GM23338 (cell line): ENCODE measurements at regions not wholly inside any gene's neighbourhood (a gene's known extent, or its start where the extent isn't known, plus 50 kb on each side); places are given as distances from the start of the nearest gene placed in this dataset.

ENCODE experiments used
- ATAC-seq: fragments of 200-7000 bp; cut with Tn5 transposase; 3 replicates; pipeline ENCODE4 v1.9.1; 2020
- DNase-seq: peaks from one replicate; pipeline ENCODE4 v3.0.0-alpha.2; 2015; ENCODE audit warnings: low spot score
- H2AFZ ChIP-seq: fragments of 200-600 bp; sonication (generic); 2 replicates; pipeline ENCODE4 v1.8.0; 2016; ENCODE audit warnings: antibody characterized with exemption, mild to moderate bottlenecking, moderate library complexity
- H3F3A ChIP-seq: fragments of 200-600 bp; sonication (generic); replicated peaks from 2 replicates; pipeline ENCODE4 v1.8.0; 2017; ENCODE audit warnings: antibody characterized with exemption, mixed run types, low read depth
- H3K27ac ChIP-seq: fragments of 200-600 bp; sonication (generic); 2 replicates; pipeline ENCODE4 v1.6.1; 2016; ENCODE audit warnings: low read depth
- H3K27me3 ChIP-seq: fragments of 200-600 bp; sonication (generic); 2 replicates; pipeline ENCODE4 v1.8.0; 2016; ENCODE audit warnings: mild to moderate bottlenecking, mixed run types, moderate library complexity; ENCODE audit not compliant: insufficient read depth
- H3K36me3 ChIP-seq: fragments of 200-600 bp; sonication (generic); 2 replicates; pipeline ENCODE4 v1.8.0; 2016; ENCODE audit warnings: mild to moderate bottlenecking; ENCODE audit not compliant: insufficient read depth
- H3K4me1 ChIP-seq: fragments of 200-600 bp; sonication (generic); 2 replicates; pipeline ENCODE4 v1.8.0; 2016; ENCODE audit warnings: mild to moderate bottlenecking, moderate library complexity; ENCODE audit not compliant: insufficient read depth
- H3K4me2 ChIP-seq: fragments of 200-600 bp; sonication (generic); 2 replicates; pipeline ENCODE4 v1.7.1; 2017; ENCODE audit warnings: mixed run types
- H3K4me3 ChIP-seq: fragments of 200-600 bp; sonication (generic); 2 replicates; pipeline ENCODE4 v1.6.1; 2016; ENCODE audit warnings: mixed run types
- H3K79me2 ChIP-seq: fragments of 200-600 bp; sonication (generic); replicated peaks from 2 replicates; pipeline ENCODE4 v1.8.0; 2017; ENCODE audit warnings: mild to moderate bottlenecking; ENCODE audit not compliant: insufficient read depth
- H3K9me2 ChIP-seq: fragments of 200-600 bp; sonication (generic); 2 replicates; pipeline ENCODE4 v1.8.0; 2017; ENCODE audit not compliant: insufficient read depth
- H4K20me1 ChIP-seq: fragments of 200-600 bp; sonication (generic); replicated peaks from 2 replicates; pipeline ENCODE4 v1.8.0; 2017; ENCODE audit warnings: mild to moderate bottlenecking; ENCODE audit not compliant: insufficient read depth
- H3K27ac Mint-ChIP-seq: 2 replicates; pipeline ENCODE4 v1.8.0; 2020; ENCODE audit warnings: inconsistent platforms, mild to moderate bottlenecking, moderate library complexity, mixed read lengths
- H3K27me3 Mint-ChIP-seq: 3 replicates; pipeline ENCODE4 v1.8.0; 2022; ENCODE audit warnings: low read depth, mild to moderate bottlenecking, moderate library complexity, mixed read lengths, inconsistent platforms; ENCODE audit not compliant: insufficient read depth, poor library complexity
- H3K36me3 Mint-ChIP-seq: 3 replicates; pipeline ENCODE4 v1.8.0; 2021; ENCODE audit warnings: low read depth, mild to moderate bottlenecking, inconsistent platforms, moderate library complexity, mixed read lengths
- H3K4me1 Mint-ChIP-seq: 3 replicates; pipeline ENCODE4 v1.8.0; 2020; ENCODE audit warnings: mild to moderate bottlenecking, inconsistent platforms, mixed read lengths
- H3K4me3 Mint-ChIP-seq: 3 replicates; pipeline ENCODE4 v1.8.0; 2021; ENCODE audit warnings: moderate library complexity, mild to moderate bottlenecking, inconsistent platforms, mixed read lengths
- H3K9me3 Mint-ChIP-seq: 3 replicates; pipeline ENCODE4 v1.8.0; 2020; ENCODE audit warnings: moderate library complexity, mild to moderate bottlenecking, inconsistent platforms, mixed read lengths
- CREB1 ChIP-seq: fragments of 250-450 bp; sonication (Bioruptor Pico); IDR thresholded peaks from 2 replicates; pipeline ENCODE4 v1.5.0; 2020; ENCODE audit warnings: low read depth, mild to moderate bottlenecking, moderate library complexity
- CTCF ChIP-seq, 2 experiments: fragments of 200-600 bp in 1 of 2; sonication (generic) in 1 of 2; conservative IDR thresholded peaks; 2 replicates each; pipeline versions ENCODE4 v1.5.1 to v1.6.1; 2016 to 2017; ENCODE audit warnings: antibody characterized with exemption in 2 of 2, low read depth in 2 of 2, mild to moderate bottlenecking in 2 of 2, moderate library complexity in 1 of 2
- ETS1 ChIP-seq: IDR thresholded peaks from 2 replicates; pipeline ENCODE4 v1.6.1; 2016; ENCODE audit warnings: antibody characterized with exemption
- EZH2 ChIP-seq: fragments of 200-600 bp; sonication (generic); IDR thresholded peaks from one replicate; pipeline ENCODE4 v1.8.0; 2017; ENCODE audit warnings: antibody characterized with exemption, mild to moderate bottlenecking, low read depth; ENCODE audit not compliant: unreplicated experiment
- EZH2phosphoT487 ChIP-seq: fragments of 200-600 bp; sonication (generic); IDR thresholded peaks from one replicate; pipeline ENCODE4 v1.8.1; 2018; ENCODE audit warnings: antibody characterized with exemption; ENCODE audit not compliant: unreplicated experiment
- JUNB ChIP-seq: IDR thresholded peaks from one replicate; pipeline ENCODE4 v1.6.1; 2016; ENCODE audit warnings: antibody characterized with exemption; ENCODE audit not compliant: unreplicated experiment
- NANOG ChIP-seq: IDR thresholded peaks from 2 replicates; pipeline ENCODE4 v1.6.1; 2016; ENCODE audit warnings: antibody characterized with exemption, borderline replicate concordance
- POLR2AphosphoS5 ChIP-seq: IDR thresholded peaks from 2 replicates; pipeline ENCODE4 v1.6.1; 2016; ENCODE audit warnings: antibody characterized with exemption, low read depth
- REST ChIP-seq: IDR thresholded peaks from one replicate; pipeline ENCODE4 v1.6.1; 2018; ENCODE audit warnings: antibody characterized with exemption; ENCODE audit not compliant: unreplicated experiment
- STAT1 ChIP-seq: IDR thresholded peaks from one replicate; pipeline ENCODE4 v1.6.1; 2016; ENCODE audit warnings: antibody characterized with exemption; ENCODE audit not compliant: unreplicated experiment
- ZNF114 ChIP-seq: fragments of 250-450 bp; sonication (Bioruptor Pico); IDR thresholded peaks from 2 replicates; pipeline ENCODE4 v1.5.0; 2020; ENCODE audit warnings: mild to moderate bottlenecking, moderate library complexity
- ZNF462 ChIP-seq: fragments of 250-450 bp; sonication (Bioruptor Pico); IDR thresholded peaks from 2 replicates; pipeline ENCODE4 v1.5.0; 2020; ENCODE audit warnings: mild to moderate bottlenecking, moderate library complexity

- H3K4me1 Mint-ChIP-seq = no peaks in the 10 kb centered on the region
- Histone ChIP-seq H3K4me1 (no peaks in the 10 kb centered on the region), H3K27me3 (no peaks in the 10 kb centered on the region), H3K4me2 (no peak overlapping the region), H3F3A (no peaks in the 10 kb centered on the region), H3K36me3 (no peaks in the 10 kb centered on the region), H3K79me2 (no peaks in the 10 kb centered on the region), H3K27ac (no peak overlapping the region), H3K9me2 (no peaks in the 10 kb centered on the region), H3K4me3 (no peak overlapping the region), H2AFZ (no peak overlapping the region), H4K20me1 (no peaks in the 10 kb centered on the region)
- no peak for ATAC-seq
- DNase-seq = no peak
- H3K36me3 Mint-ChIP-seq = no peaks in the 10 kb centered on the region
- H3K27me3 Mint-ChIP-seq = peaks cover 10% of the 10 kb centered on the region
- no peak overlapping the region for H3K27ac Mint-ChIP-seq
- no peaks in the 10 kb centered on the region; the same call in 2 of the 3 replicates for H3K9me3 Mint-ChIP-seq
- TF ChIP-seq EZH2phosphoT487 (no peak), EZH2 (no peak), CREB1 (CRISPR knock-in tag) (no peak), ETS1 (no peak), STAT1 (no peak), CTCF (conservative IDR thresholded peaks at IDR 0.05; ENCODE audit: low read depth in 2 of 2) (no peak), REST (no peak), ZNF114 (CRISPR knock-in tag) (no peak), JUNB (no peak), POLR2AphosphoS5 (no peak), ZNF462 (CRISPR knock-in tag) (no peak), NANOG (no peak)
- H3K4me3 Mint-ChIP-seq = no peak overlapping the region
Measured at GRCh38 chr16:86059253-86060171, 160.6 kb downstream of the IRF8 start.
